Mesenchymal stem cell (in vitro differentiated cells and primary cell): ENCODE measurements at regions not wholly inside any gene's neighbourhood (a gene's known extent, or its start where the extent isn't known, plus 50 kb on each side); places are given as distances from the start of the nearest gene placed in this dataset.

ENCODE experiments used
- DNase-seq: peaks from one replicate; pipeline ENCODE4 v3.0.0-alpha.2; 2013
- H2AFZ ChIP-seq: one replicate; pipeline ENCODE4 v1.6.1; 2013; ENCODE audit warnings: low read depth, mild to moderate bottlenecking, control low read depth, inconsistent platforms, low read length, moderate library complexity
- H2AK5ac ChIP-seq: 2 replicates; pipeline ENCODE4 v1.6.1; 2013; ENCODE audit warnings: low read length, moderate library complexity, mild to moderate bottlenecking, inconsistent platforms; ENCODE audit not compliant: severe bottlenecking
- H2BK120ac ChIP-seq: one replicate; pipeline ENCODE4 v1.6.1; 2013; ENCODE audit warnings: low read depth, mild to moderate bottlenecking, inconsistent platforms, low read length, moderate library complexity
- H2BK12ac ChIP-seq, 2 experiments: one replicate each; pipeline ENCODE4 v1.6.1; 2013; ENCODE audit warnings: inconsistent platforms in 2 of 2, low read length in 2 of 2, mild to moderate bottlenecking in 2 of 2, moderate library complexity in 2 of 2, control low read depth in 1 of 2
- H2BK15ac ChIP-seq: one replicate; pipeline ENCODE4 v1.6.1; 2013; ENCODE audit warnings: mild to moderate bottlenecking, low read depth, inconsistent platforms; ENCODE audit not compliant: poor library complexity, severe bottlenecking
- H2BK5ac ChIP-seq: 2 replicates; pipeline ENCODE4 v1.6.1; 2013; ENCODE audit warnings: low read depth, mild to moderate bottlenecking, low read length, control low read depth, inconsistent platforms; ENCODE audit not compliant: poor library complexity, severe bottlenecking
- H3K14ac ChIP-seq, 2 experiments: one replicate each; pipeline ENCODE4 v1.6.1; 2013; ENCODE audit warnings: inconsistent platforms in 2 of 2, low read length in 2 of 2, control low read depth in 1 of 2, mild to moderate bottlenecking in 1 of 2, moderate library complexity in 1 of 2
- H3K18ac ChIP-seq, 2 experiments: one replicate each; pipeline ENCODE4 v1.6.1; 2013; ENCODE audit warnings: inconsistent platforms in 2 of 2, low read length in 2 of 2, control low read depth in 1 of 2, low read depth in 1 of 2, mild to moderate bottlenecking in 1 of 2
- H3K23ac ChIP-seq, 2 experiments: one replicate each; pipeline ENCODE4 v1.6.1; 2013; ENCODE audit warnings: inconsistent platforms in 2 of 2, low read length in 2 of 2, mild to moderate bottlenecking in 2 of 2, moderate library complexity in 2 of 2, control low read depth in 1 of 2
- H3K27ac ChIP-seq: 2 replicates; pipeline ENCODE4 v1.5.1; 2013; ENCODE audit warnings: mild to moderate bottlenecking, moderate library complexity, low read length, control low read depth, inconsistent platforms; ENCODE audit not compliant: poor library complexity, severe bottlenecking
- H3K27me3 ChIP-seq, 2 experiments: 2 replicates each; pipeline versions ENCODE4 v1.6.1 to v1.7.0; 2013; ENCODE audit warnings: low read length in 2 of 2, mild to moderate bottlenecking in 2 of 2, moderate library complexity in 2 of 2, control low read depth in 1 of 2, inconsistent platforms in 1 of 2; ENCODE audit not compliant: control insufficient read depth in 1 of 2, insufficient read depth in 1 of 2
- H3K36me3 ChIP-seq, 2 experiments: 2 replicates each; pipeline versions ENCODE4 v1.6.1 to v1.7.0; 2013; ENCODE audit warnings: low read length in 2 of 2, control low read depth in 1 of 2, inconsistent platforms in 1 of 2, low read depth in 1 of 2, mild to moderate bottlenecking in 1 of 2; ENCODE audit not compliant: insufficient read depth in 2 of 2, control insufficient read depth in 1 of 2
- H3K4ac ChIP-seq, 2 experiments: one replicate each; pipeline ENCODE4 v1.6.1; 2013; ENCODE audit warnings: inconsistent platforms in 2 of 2, low read length in 2 of 2, mild to moderate bottlenecking in 2 of 2, moderate library complexity in 2 of 2, control low read depth in 1 of 2, low read depth in 1 of 2
- H3K4me1 ChIP-seq: 2 replicates; pipeline ENCODE4 v1.6.1; 2013; ENCODE audit warnings: low read depth, low read length, control low read depth; ENCODE audit not compliant: control insufficient read depth, insufficient read depth
- H3K4me2 ChIP-seq: 2 replicates; pipeline ENCODE4 v1.6.1; 2013; ENCODE audit warnings: low read length, mild to moderate bottlenecking, inconsistent platforms; ENCODE audit not compliant: poor library complexity, severe bottlenecking
- H3K4me3 ChIP-seq, 2 experiments: 2 replicates each; pipeline versions ENCODE4 v1.5.1 to v1.7.0; 2013; ENCODE audit warnings: low read length in 2 of 2, mild to moderate bottlenecking in 2 of 2, control low read depth in 1 of 2, low read depth in 1 of 2; ENCODE audit not compliant: insufficient read depth in 1 of 2
- H3K79me1 ChIP-seq: replicated peaks from 2 replicates; pipeline ENCODE4 v1.6.1; 2013; ENCODE audit warnings: mild to moderate bottlenecking, control low read depth, low read length, inconsistent platforms; ENCODE audit not compliant: poor library complexity, severe bottlenecking
- H3K9ac ChIP-seq: 2 replicates; pipeline ENCODE4 v1.7.0; 2013; ENCODE audit warnings: mild to moderate bottlenecking, low read length, moderate library complexity
- H3K9me3 ChIP-seq: 2 replicates; pipeline ENCODE4 v1.7.0; 2013; ENCODE audit warnings: mild to moderate bottlenecking, low read length; ENCODE audit not compliant: control insufficient read depth
- H4K8ac ChIP-seq: one replicate; pipeline ENCODE4 v1.6.1; 2013; ENCODE audit warnings: inconsistent platforms, mild to moderate bottlenecking, low read length, moderate library complexity
- H4K91ac ChIP-seq: one replicate; pipeline ENCODE4 v1.6.1; 2013; ENCODE audit warnings: mild to moderate bottlenecking, low read length, inconsistent platforms
- WGBS: methylation state at CpG from one replicate; pipeline ENCODE4 v1.1.7; 2013; ENCODE audit warnings: mixed read lengths; 5-methylcytosine and 5-hydroxymethylcytosine counted together

DNA sequence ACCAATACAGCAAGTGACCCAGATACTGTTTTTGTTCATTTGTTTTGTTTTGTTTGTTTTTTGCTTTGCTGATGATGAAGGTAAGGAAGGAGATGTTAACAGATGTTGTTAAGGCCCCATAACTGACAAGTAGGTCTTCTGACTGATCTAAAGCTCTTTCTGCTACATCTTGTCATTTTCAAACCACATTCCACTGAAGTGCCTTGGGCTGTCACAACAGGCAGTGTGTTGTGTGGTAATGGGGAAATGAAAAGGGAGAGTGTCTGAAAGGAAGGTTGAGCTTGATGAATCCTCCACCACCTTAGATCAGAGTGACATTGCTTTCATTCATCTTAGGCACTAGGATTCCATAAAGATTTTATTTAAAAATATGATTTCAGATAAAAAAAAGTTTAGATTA lies 479.4 kb upstream of the SYNCRIP start:
- no peak overlapping the region for H3K4me3 ChIP-seq
- H2BK15ac ChIP-seq = no peak overlapping the region
- no peak overlapping the region for H3K14ac ChIP-seq
- no peak overlapping the region for H2BK12ac ChIP-seq
- H3K36me3 ChIP-seq = no peaks in the 10 kb centered on the region
- no peak overlapping the region for H3K23ac ChIP-seq
- H3K18ac ChIP-seq = no peak overlapping the region
- H2BK5ac ChIP-seq = no peak overlapping the region
- no peaks in the 10 kb centered on the region for H3K27me3 ChIP-seq
- H3K4me1 ChIP-seq = no peaks in the 10 kb centered on the region
- H2AK5ac ChIP-seq = no peak overlapping the region
- peaks cover 8% of the 10 kb centered on the region for H3K9me3 ChIP-seq
- H3K4ac ChIP-seq = no peak overlapping the region
- no peak overlapping the region for H2BK120ac ChIP-seq
- H4K8ac ChIP-seq = no peak overlapping the region
- H3K79me1 ChIP-seq = no peaks in the 10 kb centered on the region
- no peak overlapping the region for H2AFZ ChIP-seq
- H4K91ac ChIP-seq = no peak overlapping the region
- H3K4me2 ChIP-seq = no peak overlapping the region
- no peak for DNase-seq
- no peak overlapping the region for H3K27ac ChIP-seq
- H3K9ac ChIP-seq = no peak overlapping the region

GRCh38 chr6:86118271-86118670 lies 475.6 kb upstream of the SYNCRIP start:
- Histone ChIP-seq H3K18ac (no peak overlapping the region), H2BK12ac (no peak overlapping the region), H3K79me1 (no peaks in the 10 kb centered on the region), H3K9me3 (peaks cover 14% of the 10 kb centered on the region), H3K36me3 (no peaks in the 10 kb centered on the region), H2AK5ac (no peak overlapping the region), H3K27ac (no peak overlapping the region), H3K4me1 (no peaks in the 10 kb centered on the region), H3K27me3 (no peaks in the 10 kb centered on the region), H2BK5ac (no peak overlapping the region), H3K23ac (no peak overlapping the region), H3K9ac (no peak overlapping the region), H2AFZ (no peak overlapping the region), H3K4ac (no peak overlapping the region), H3K4me3 (no peak overlapping the region), H4K91ac (no peak overlapping the region), H2BK15ac (no peak overlapping the region), H3K4me2 (no peak overlapping the region), H4K8ac (no peak overlapping the region), H2BK120ac (no peak overlapping the region), H3K14ac (no peak overlapping the region)
- no peak for DNase-seq

DNA sequence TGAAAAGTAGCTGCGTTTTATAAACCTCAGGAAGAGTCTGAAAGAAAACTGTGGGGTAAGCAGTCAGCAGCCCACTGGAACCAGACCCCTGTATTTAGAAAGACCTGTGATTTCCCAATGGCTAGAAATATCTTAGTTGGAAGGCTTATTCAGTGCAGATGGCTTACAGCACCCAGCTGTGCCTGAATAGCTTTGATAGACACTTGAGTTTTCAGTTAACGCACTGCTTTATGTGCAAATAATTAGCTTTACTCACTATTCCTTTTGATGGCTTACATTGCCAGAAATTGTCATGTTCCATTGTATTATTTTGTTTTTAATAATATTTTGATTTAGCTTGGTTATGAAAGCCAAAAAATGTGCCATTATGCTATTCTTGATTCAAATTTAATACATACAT lies 465.3 kb upstream of the SYNCRIP start:
- WGBS = 56% methylated on average over 1 of the region's 2 CpGs
- Histone ChIP-seq H3K27ac (no peak overlapping the region), H3K4me3 (no peak overlapping the region)

GRCh38 chr6:86087954-86088353 lies 445.3 kb upstream of the SYNCRIP start:
- no peaks in the 10 kb centered on the region for H3K79me1 ChIP-seq
- no peak overlapping the region for H3K27ac ChIP-seq

More for the DNA sequence above, 465.3 kb upstream of the SYNCRIP start:
- no peak overlapping the region for H2BK15ac ChIP-seq
- H3K4ac ChIP-seq = no peak overlapping the region
- H3K9me3 ChIP-seq = peaks cover 34% of the 10 kb centered on the region
- no peak overlapping the region for H3K4me2 ChIP-seq
- H3K18ac ChIP-seq = no peak overlapping the region
- H3K79me1 ChIP-seq = no peaks in the 10 kb centered on the region
- no peak overlapping the region for H3K14ac ChIP-seq
- H3K27me3 ChIP-seq = no peaks in the 10 kb centered on the region
- H2AK5ac ChIP-seq = no peak overlapping the region
- no peaks in the 10 kb centered on the region for H3K4me1 ChIP-seq
- H3K36me3 ChIP-seq = no peaks in the 10 kb centered on the region
- H4K91ac ChIP-seq = no peak overlapping the region
- no peak overlapping the region for H2AFZ ChIP-seq
- DNase-seq = no peak
- no peak overlapping the region for H3K23ac ChIP-seq
- H3K9ac ChIP-seq = no peak overlapping the region
- H2BK5ac ChIP-seq = no peak overlapping the region
- no peak overlapping the region for H2BK12ac ChIP-seq
- H2BK120ac ChIP-seq = no peak overlapping the region
- H4K8ac ChIP-seq = no peak overlapping the region

More at GRCh38 chr6:86087954-86088353, 445.3 kb upstream of the SYNCRIP start:
- Histone ChIP-seq H4K8ac (no peak overlapping the region), H2AK5ac (no peak overlapping the region), H3K14ac (no peak overlapping the region), H3K4ac (no peak overlapping the region), H4K91ac (no peak overlapping the region), H3K4me1 (no peaks in the 10 kb centered on the region), H2BK15ac (no peak overlapping the region), H3K9ac (no peak overlapping the region), H3K27me3 (no peaks in the 10 kb centered on the region), H2AFZ (no peak overlapping the region), H3K9me3 (peaks cover 27% of the 10 kb centered on the region), H3K4me2 (no peak overlapping the region), H3K36me3 (no peaks in the 10 kb centered on the region), H2BK120ac (no peak overlapping the region), H3K23ac (no peak overlapping the region), H3K4me3 (no peak overlapping the region), H3K18ac (no peak overlapping the region), H2BK12ac (no peak overlapping the region), H2BK5ac (no peak overlapping the region)
- WGBS = 93% methylated on average over 2 of the region's 2 CpGs
- no peak for DNase-seq
